GM18508 (cell line): ENCODE measurements at regions not wholly inside any gene's neighbourhood (a gene's known extent, or its start where the extent isn't known, plus 50 kb on each side); places are given as distances from the start of the nearest gene placed in this dataset.

Experiments
- ATAC-seq: cut with Tn5 transposase; IDR thresholded peaks from one replicate; pipeline ENCODE4 v1.9.1; 2021; ENCODE audit warnings: moderate number of reproducible peaks; ENCODE audit not compliant: insufficient read depth, unreplicated experiment

DNA sequence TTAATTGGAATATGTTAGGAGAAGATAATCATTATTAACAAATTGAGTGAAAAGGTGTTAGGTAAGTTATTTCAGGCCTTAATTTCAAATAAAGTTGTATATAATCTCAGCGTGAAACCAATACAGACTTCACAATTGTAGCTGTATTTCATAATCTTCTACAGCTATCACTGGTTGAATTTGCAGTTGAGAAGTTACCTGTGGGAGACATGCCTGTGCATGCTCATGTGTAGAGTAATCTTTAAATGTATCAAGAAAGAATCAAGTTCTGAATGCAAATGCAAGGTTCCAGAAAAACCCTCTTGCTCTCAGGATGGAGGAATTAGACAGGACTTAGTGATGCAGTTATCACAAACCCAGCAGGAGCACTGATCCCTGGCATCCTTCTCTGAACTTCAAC lies 938.4 kb upstream of the SLC10A2 start:
- no peak for ATAC-seq

GRCh38 chr13:104002216-104002615 lies 936.0 kb upstream of the SLC10A2 start:
- ATAC-seq: no peak

- no peak for ATAC-seq
These were observed 935.5 kb upstream of the SLC10A2 start for GRCh38 chr13:104001766-104002165.

- ATAC-seq: no peak
These were observed 930.5 kb upstream of the SLC10A2 start for GRCh38 chr13:103996733-103997132.

DNA sequence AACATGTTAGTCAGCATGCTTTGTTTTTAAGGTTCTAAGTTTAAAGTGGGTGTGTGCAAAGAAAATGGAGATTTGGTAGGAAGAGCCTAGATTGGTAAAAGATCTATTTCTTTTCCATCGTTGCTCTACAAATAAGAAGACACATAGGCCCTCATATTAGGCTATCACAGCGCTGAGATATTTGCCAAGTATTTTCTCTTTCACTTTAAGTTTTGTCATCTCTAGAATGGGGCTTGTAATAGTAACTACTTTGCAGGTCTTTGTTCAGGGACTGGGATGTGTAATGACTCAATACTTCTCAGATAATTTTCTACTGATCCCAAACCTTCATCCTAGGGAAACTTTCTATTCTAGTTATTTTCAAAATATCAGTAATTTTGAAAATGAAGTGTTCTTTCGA lies 917.7 kb upstream of the SLC10A2 start:
- ATAC-seq: no peak

DNA sequence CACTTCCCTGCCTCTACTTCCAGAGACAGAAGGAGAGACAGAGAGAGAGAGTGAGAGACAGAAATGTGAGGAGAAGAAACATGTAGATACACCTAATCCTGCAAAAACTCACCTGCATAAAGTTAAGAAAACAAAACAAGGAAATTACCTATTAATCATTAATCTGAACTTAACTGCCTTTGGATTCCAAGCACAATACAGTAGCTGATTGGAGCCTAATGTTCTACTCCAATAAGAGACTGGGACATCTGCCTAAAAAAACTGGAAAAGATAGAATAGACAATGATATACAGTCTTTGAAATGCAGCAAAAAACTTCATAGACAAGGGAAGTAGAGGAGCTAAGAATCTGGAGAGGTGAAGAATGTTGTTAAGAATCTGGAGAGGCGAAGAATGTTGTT lies 910.2 kb upstream of the SLC10A2 start:
- no peak for ATAC-seq

GRCh38 chr13:103973740-103974139 lies 907.5 kb upstream of the SLC10A2 start:
- ATAC-seq: no peak

DNA sequence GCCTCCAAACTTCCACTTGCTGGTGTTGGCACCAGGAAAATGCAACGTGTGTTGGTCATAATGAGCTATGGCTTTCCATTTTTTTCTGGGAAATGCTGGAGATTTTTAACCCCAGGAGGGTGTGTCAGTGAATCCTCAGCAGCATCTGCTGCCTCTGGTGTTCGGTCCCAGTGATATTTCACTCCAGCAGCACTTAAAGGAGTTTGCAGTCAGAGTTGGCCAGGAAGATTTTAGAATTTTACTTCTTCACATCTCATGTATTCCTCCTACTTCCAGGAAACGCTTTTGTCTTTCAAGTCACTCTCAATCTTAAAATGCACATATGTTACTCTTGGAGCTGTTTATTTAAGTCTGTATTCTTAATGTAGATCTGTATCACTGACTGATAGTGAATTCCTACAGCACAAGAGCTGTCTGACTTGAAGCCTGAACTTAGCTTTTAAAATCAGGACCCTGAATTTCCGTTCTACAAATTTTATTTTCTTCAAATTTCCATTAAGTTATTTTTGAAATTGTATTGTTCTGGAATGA lies 903.4 kb upstream of the SLC10A2 start:
- ATAC-seq: no peak

DNA sequence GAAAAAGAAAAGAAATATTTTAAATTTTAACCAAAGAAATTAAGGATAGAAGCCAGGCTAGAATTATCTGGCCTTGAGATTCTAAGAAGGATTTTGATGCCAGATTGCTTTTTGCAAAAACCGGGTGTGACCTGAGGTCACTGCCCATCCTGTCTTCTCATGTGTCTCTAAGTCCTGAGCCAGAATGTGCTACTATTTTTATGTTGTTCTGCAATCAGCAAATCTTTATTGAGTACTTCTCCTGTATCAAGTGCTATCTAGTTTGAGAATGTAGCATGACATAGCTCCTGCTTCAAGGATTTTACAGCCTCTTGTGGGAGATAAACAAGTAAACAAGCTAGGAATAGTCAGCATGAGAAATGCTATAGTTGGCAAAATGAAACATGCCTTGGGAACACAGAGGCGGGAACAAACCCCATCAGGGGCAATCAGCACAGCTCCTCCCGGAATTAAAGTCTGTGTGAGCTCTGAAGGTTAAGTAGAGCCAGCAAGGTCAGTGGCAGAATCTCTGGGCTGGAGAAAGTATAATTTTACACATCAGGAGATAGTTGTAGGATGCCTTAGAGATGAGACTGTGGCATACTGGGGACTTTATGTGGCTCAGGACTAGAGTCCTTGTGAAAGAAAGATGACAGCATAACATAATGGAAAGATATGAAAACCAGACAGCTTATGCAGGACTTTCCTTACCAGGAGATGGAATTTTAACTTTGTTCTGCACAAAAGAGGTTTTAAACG lies 899.5 kb upstream of the SLC10A2 start:
- no peak for ATAC-seq

- ATAC-seq: no peak
These were observed 895.6 kb upstream of the SLC10A2 start for GRCh38 chr13:103961784-103962183.

DNA sequence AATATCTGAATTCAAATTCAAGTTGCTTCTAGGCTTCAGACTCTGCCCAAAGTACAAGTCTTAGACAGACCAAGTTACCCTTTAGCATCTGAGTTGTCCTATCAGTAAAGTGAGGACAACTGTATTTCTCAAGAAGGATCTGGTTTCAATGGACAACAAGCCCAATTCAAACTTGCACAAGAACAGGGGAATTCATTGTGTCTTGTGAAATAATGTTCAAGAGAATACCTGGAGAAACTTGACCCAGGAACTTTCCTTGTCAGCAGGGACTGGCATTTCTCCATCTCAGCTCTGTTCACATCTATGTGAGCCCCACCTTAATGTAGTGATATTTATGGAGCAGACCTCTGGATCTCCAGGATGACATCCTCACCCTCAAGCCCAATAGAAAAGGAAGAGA lies 894.9 kb upstream of the SLC10A2 start:
- no peak for ATAC-seq

DNA sequence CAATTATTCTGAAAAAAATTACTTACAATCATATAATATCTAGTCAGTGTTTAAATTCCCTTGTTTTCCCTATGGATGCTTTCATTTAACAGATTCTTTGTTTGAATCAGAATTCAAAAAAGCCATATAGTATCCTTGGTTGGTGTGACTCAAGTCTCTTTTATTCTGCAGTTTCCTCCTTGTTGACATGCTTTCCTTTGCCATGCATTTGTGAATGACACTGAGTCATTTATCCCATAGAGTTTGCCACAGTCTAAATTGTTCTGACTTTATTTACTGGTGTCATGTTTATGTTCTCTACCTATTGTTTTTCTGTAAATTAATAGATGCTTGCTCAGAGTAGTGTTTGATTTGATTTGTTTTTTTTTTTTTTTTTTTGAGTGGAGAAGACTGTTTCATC lies 893.8 kb upstream of the SLC10A2 start:
- no peak for ATAC-seq

- no peak for ATAC-seq
These were observed 892.5 kb upstream of the SLC10A2 start for GRCh38 chr13:103958691-103959090.

GRCh38 chr13:103957939-103958338 lies 891.7 kb upstream of the SLC10A2 start:
- no peak for ATAC-seq

GRCh38 chr13:103953859-103954258 lies 887.6 kb upstream of the SLC10A2 start:
- no peak for ATAC-seq

DNA sequence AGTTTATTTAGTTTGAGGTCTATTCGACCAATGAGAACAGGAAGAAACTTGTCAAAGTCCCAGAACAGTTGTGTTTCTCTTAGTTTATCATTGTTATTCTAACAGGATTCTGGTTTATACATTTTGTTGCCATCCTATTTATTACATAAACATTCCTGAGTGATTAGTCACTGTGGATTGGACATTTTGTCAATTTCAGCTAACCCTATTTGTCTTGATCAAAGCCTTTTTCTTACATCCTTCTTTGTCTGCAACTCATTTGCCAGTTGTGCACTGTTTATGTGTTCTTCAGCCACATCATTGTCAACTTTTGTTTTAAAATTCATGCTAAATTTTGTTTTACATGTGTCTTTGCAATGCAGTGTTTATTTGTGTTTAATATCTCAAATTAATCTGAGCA lies 886.0 kb upstream of the SLC10A2 start:
- ATAC-seq: no peak

- ATAC-seq: no peak
These were observed 882.2 kb upstream of the SLC10A2 start for GRCh38 chr13:103948426-103948825.

- ATAC-seq: no peak
These were observed 879.6 kb upstream of the SLC10A2 start for GRCh38 chr13:103945836-103946235.

DNA sequence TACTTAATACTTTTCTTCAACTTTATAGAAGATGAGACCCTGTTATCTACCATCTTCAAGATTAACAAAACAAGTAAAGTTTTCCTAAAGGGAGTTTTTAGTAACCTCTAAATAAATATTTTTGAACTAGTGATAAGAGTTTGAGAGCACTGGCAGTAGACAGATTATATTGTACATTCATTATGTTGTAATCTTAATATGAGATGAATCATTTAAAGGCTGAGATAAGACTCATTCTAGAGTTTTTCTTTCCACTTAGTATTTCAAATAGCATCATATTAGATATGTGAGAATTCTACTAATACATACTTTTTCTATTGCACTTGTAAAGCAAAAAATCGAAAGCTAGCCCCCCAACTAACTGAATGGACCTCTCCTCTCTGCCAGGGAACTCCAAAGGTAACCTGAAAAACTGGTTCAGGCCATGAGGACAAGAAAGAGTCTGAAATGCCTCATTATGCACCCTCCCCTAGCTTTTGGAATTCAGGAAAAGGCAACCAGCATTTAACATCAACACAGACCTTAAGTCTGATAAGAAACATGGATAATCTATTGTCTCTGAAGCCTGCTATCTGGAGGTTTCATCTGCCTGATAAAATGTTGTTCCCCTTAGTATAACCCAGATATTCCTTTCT lies 875.4 kb upstream of the SLC10A2 start:
- ATAC-seq: no peak

DNA sequence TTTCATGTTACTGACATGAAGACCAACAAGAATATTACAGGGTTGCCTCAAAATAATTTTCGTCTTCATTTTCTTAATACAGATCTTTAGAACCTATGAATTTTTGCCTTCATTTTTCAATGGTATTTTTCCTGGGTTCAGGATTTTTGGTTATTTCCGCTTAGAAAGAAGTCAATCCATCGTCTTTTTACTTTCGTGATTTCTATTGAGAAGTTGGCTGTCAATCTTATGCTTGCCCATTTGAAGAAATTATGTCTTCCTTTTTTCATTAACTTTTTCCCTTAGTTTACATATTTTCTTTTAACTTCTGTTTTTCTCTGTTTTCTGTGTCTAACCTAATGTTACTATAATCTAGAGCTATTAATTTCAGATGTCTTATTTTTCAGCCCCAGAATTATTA lies 868.9 kb upstream of the SLC10A2 start:
- ATAC-seq: no peak

GRCh38 chr13:103931885-103932284 lies 865.7 kb upstream of the SLC10A2 start:
- ATAC-seq: no peak

DNA sequence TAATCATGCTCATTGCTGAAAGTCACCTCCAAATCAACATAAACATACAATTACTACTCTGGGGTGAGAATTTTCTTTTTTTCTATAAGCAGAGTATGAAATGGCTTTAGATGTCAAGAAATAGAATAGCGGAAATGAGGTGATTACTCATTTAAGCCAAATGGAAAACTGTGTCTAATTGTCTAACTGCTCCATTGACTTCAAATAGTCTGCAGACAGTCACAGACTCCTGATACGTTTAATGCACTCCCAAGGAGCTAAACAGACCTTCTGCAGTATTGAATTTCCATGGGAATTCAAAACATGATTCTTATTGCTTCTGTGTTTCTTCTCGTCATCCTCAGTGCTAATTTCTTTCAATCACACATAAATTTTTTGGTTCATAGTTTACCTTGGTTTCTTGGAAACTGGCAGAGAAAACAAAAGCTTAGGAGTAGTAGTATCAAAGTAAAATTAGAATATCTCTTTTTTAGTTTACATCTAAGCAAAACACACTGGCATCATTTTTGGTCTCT lies 865.2 kb upstream of the SLC10A2 start:
- no peak for ATAC-seq
